GM23248 (cell line): ENCODE measurements at regions not wholly inside any gene's neighbourhood (a gene's known extent, or its start where the extent isn't known, plus 50 kb on each side); places are given as distances from the start of the nearest gene placed in this dataset.
"Not testable (repeated sequence)": the region's sequence is repeated elsewhere in the genome, so short reads cannot be mapped to it uniquely, and the experiment has no call there.

Experiments used
- DNase-seq: peaks from one replicate; pipeline ENCODE4 v3.0.0-alpha.2; 2015
- H2AFZ ChIP-seq: fragments of 200-600 bp; sonication (generic); 2 replicates; pipeline ENCODE4 v1.6.1; 2016; ENCODE audit warnings: antibody characterized with exemption
- H3F3A ChIP-seq: fragments of 200-600 bp; sonication (generic); 2 replicates; pipeline ENCODE4 v1.6.1; 2016; ENCODE audit warnings: mild to moderate bottlenecking, antibody characterized with exemption, mixed run types; ENCODE audit not compliant: insufficient read depth
- H3K27ac ChIP-seq: fragments of 200-600 bp; sonication (generic); 2 replicates; pipeline ENCODE4 v1.5.1; 2016; ENCODE audit warnings: mild to moderate bottlenecking
- H3K27me3 ChIP-seq: fragments of 200-600 bp; sonication (generic); replicated peaks from 2 replicates; pipeline ENCODE4 v1.6.1; 2016; ENCODE audit warnings: mild to moderate bottlenecking; ENCODE audit not compliant: insufficient read depth
- H3K36me3 ChIP-seq: fragments of 200-600 bp; sonication (generic); 2 replicates; pipeline ENCODE4 v1.6.1; 2016; ENCODE audit warnings: low read depth, mild to moderate bottlenecking
- H3K4me1 ChIP-seq: fragments of 200-600 bp; sonication (generic); 2 replicates; pipeline ENCODE4 v1.6.1; 2016; ENCODE audit warnings: mild to moderate bottlenecking; ENCODE audit not compliant: insufficient read depth
- H3K4me2 ChIP-seq: fragments of 200-600 bp; sonication (generic); one replicate; pipeline ENCODE4 v1.6.1; 2016; ENCODE audit warnings: mild to moderate bottlenecking; ENCODE audit not compliant: unreplicated experiment
- H3K4me3 ChIP-seq: fragments of 200-600 bp; sonication (generic); 2 replicates; pipeline ENCODE4 v1.5.1; 2016; ENCODE audit warnings: mild to moderate bottlenecking
- H3K79me2 ChIP-seq: fragments of 200-600 bp; sonication (generic); 2 replicates; pipeline ENCODE4 v1.6.1; 2016; ENCODE audit warnings: mild to moderate bottlenecking; ENCODE audit not compliant: insufficient read depth
- H3K9ac ChIP-seq: fragments of 200-600 bp; sonication (generic); 2 replicates; pipeline ENCODE4 v1.6.1; 2016; ENCODE audit warnings: mild to moderate bottlenecking
- H3K9me2 ChIP-seq: fragments of 200-600 bp; sonication (generic); 2 replicates; pipeline ENCODE4 v1.6.1; 2016; ENCODE audit warnings: mixed run types, mild to moderate bottlenecking, moderate library complexity; ENCODE audit not compliant: insufficient read depth
- H3K9me3 ChIP-seq: fragments of 200-600 bp; sonication (generic); one replicate; pipeline ENCODE4 v1.6.1; 2017; ENCODE audit warnings: low read depth
- H4K20me1 ChIP-seq: fragments of 200-600 bp; sonication (generic); 2 replicates; pipeline ENCODE4 v1.6.0; 2016; ENCODE audit not compliant: insufficient read depth
- EZH2 ChIP-seq: fragments of 200-600 bp; sonication (generic); IDR thresholded peaks from 2 replicates; pipeline ENCODE4 v1.6.1; 2018; ENCODE audit warnings: antibody characterized with exemption, mild to moderate bottlenecking; ENCODE audit not compliant: insufficient read depth, poor library complexity, severe bottlenecking
- EZH2phosphoT487 ChIP-seq: fragments of 200-600 bp; sonication (generic); IDR thresholded peaks from 2 replicates; pipeline ENCODE4 v1.6.1; 2018; ENCODE audit warnings: antibody characterized with exemption, moderate library complexity, mild to moderate bottlenecking, low read depth; ENCODE audit not compliant: insufficient read depth
- WGBS, 2 experiments: methylation state at CpG; one replicate each; pipeline ENCODE4 v1.1.6; 2015 to 2017; ENCODE audit warnings: low lambda C conversion rate in 2 of 2, low coverage in 1 of 2; ENCODE audit errors: missing lambda C conversion rate in 2 of 2; 5-methylcytosine and 5-hydroxymethylcytosine counted together
- in situ Hi-C: fragments of 300-500 bp; cut with MboI; formaldehyde crosslinking; loops from 2 replicates; pipeline ENCODE4 v1.15.0; 2020

- no peaks in the 10 kb centered on the region for H3K9me3 ChIP-seq
- no peak overlapping the region for H3K4me3 ChIP-seq
- TF ChIP-seq EZH2phosphoT487 (no peak), EZH2 (no peak)
- no peaks in the 10 kb centered on the region for H4K20me1 ChIP-seq
- no peaks in the 10 kb centered on the region for H3K79me2 ChIP-seq
- no peak overlapping the region for H3K27ac ChIP-seq
- H3K9ac ChIP-seq: no peak overlapping the region
- no peak overlapping the region for H2AFZ ChIP-seq
- H3K9me2 ChIP-seq: no peaks in the 10 kb centered on the region
- H3K36me3 ChIP-seq: no peaks in the 10 kb centered on the region
- no peaks in the 10 kb centered on the region for H3K27me3 ChIP-seq
- H3F3A ChIP-seq: no peaks in the 10 kb centered on the region
- no peak for DNase-seq
- 91% methylated on average over 3 to 5 of the region's 5 CpGs for WGBS, 2 experiments
- no peaks in the 10 kb centered on the region for H3K4me1 ChIP-seq
- H3K4me2 ChIP-seq: no peak overlapping the region
- in situ Hi-C loops: no loop called here
Observed at GRCh38 chrY:7835416-7835815, 923.9 kb upstream of the AMELY start.

GRCh38 chrY:7834284-7834683 lies 922.7 kb upstream of the AMELY start:
- Histone ChIP-seq H3K36me3 (no peaks in the 10 kb centered on the region), H4K20me1 (no peaks in the 10 kb centered on the region), H3F3A (no peaks in the 10 kb centered on the region), H3K27me3 (no peaks in the 10 kb centered on the region), H3K27ac (no peak overlapping the region), H3K4me2 (no peak overlapping the region), H2AFZ (no peak overlapping the region), H3K9ac (no peak overlapping the region), H3K9me2 (no peaks in the 10 kb centered on the region), H3K79me2 (no peaks in the 10 kb centered on the region), H3K9me3 (no peaks in the 10 kb centered on the region), H3K4me1 (no peaks in the 10 kb centered on the region), H3K4me3 (no peak overlapping the region)
- in situ Hi-C loops: no loop called here
- WGBS, 2 experiments: 48 to 52% methylated on average over 2 of the region's 2 CpGs
- TF ChIP-seq EZH2phosphoT487 (no peak), EZH2 (no peak)
- DNase-seq: peak; percentile 16

- H3K4me2 ChIP-seq, DNase-seq, H3K9me3 ChIP-seq, H4K20me1 ChIP-seq, in situ Hi-C loops, H3K4me1 ChIP-seq, H3K79me2 ChIP-seq, H3F3A ChIP-seq, H3K27me3 ChIP-seq, H3K4me3 ChIP-seq, H3K9me2 ChIP-seq, H2AFZ ChIP-seq, H3K9ac ChIP-seq, H3K27ac ChIP-seq, H3K36me3 ChIP-seq: not testable (repeated sequence)
Observed at GRCh38 chrY:7830881-7831280, 919.3 kb upstream of the AMELY start.

- H3K9me2 ChIP-seq: no peaks in the 10 kb centered on the region
- H3K27me3 ChIP-seq: no peaks in the 10 kb centered on the region
- H3K9ac ChIP-seq: no peak overlapping the region
- in situ Hi-C loops: no loop called here
- no peak overlapping the region for H3K4me2 ChIP-seq
- no peaks in the 10 kb centered on the region for H4K20me1 ChIP-seq
- TF ChIP-seq EZH2: no peak
- TF ChIP-seq EZH2phosphoT487: no peak
- no peaks in the 10 kb centered on the region for H3K79me2 ChIP-seq
- peak; percentile 69 for DNase-seq
- H3K36me3 ChIP-seq: no peaks in the 10 kb centered on the region
- no peak overlapping the region for H3K4me3 ChIP-seq
- H3K4me1 ChIP-seq: peaks cover 4% of the 10 kb centered on the region; the same call in 1 of the 2 replicates
- H3K9me3 ChIP-seq: no peaks in the 10 kb centered on the region
- H3F3A ChIP-seq: peaks cover 7% of the 10 kb centered on the region; the same call in 1 of the 2 replicates
- peak overlapping the region; percentile 45 for H3K27ac ChIP-seq
- 0% methylated on average over 1 to 2 of the region's 2 CpGs for WGBS, 2 experiments
- H2AFZ ChIP-seq: no peak overlapping the region
Observed at GRCh38 chrY:7826533-7826932, 915.0 kb upstream of the AMELY start.

- Histone ChIP-seq H3K4me1 (peaks cover 8% of the 10 kb centered on the region; the same call in 1 of the 2 replicates), H3K9me3 (no peaks in the 10 kb centered on the region), H3K4me3 (no peak overlapping the region), H3K36me3 (no peaks in the 10 kb centered on the region), H4K20me1 (no peaks in the 10 kb centered on the region), H3K79me2 (no peaks in the 10 kb centered on the region), H3F3A (peaks cover 10% of the 10 kb centered on the region; the same call in 1 of the 2 replicates), H3K9ac (no peak overlapping the region), H3K9me2 (no peaks in the 10 kb centered on the region), H3K27ac (0 out of 2 replicates have a peak overlapping the region, but pooled peaks have one; percentile 45), H3K27me3 (no peaks in the 10 kb centered on the region), H2AFZ (no peak overlapping the region), H3K4me2 (no peak overlapping the region)
- TF ChIP-seq EZH2phosphoT487 (no peak), EZH2 (no peak)
- DNase-seq: no peak
- in situ Hi-C loops: no loop called here
- 50% methylated on average over 1 of the region's 1 CpG for WGBS, 2 experiments
Observed at GRCh38 chrY:7825874-7826273, 914.3 kb upstream of the AMELY start.
